ENCODE measurements at regions not wholly inside any gene's neighbourhood (a gene's known extent, or its start where the extent isn't known, plus 50 kb on each side); places are given as distances from the start of the nearest gene placed in this dataset.

DNA sequence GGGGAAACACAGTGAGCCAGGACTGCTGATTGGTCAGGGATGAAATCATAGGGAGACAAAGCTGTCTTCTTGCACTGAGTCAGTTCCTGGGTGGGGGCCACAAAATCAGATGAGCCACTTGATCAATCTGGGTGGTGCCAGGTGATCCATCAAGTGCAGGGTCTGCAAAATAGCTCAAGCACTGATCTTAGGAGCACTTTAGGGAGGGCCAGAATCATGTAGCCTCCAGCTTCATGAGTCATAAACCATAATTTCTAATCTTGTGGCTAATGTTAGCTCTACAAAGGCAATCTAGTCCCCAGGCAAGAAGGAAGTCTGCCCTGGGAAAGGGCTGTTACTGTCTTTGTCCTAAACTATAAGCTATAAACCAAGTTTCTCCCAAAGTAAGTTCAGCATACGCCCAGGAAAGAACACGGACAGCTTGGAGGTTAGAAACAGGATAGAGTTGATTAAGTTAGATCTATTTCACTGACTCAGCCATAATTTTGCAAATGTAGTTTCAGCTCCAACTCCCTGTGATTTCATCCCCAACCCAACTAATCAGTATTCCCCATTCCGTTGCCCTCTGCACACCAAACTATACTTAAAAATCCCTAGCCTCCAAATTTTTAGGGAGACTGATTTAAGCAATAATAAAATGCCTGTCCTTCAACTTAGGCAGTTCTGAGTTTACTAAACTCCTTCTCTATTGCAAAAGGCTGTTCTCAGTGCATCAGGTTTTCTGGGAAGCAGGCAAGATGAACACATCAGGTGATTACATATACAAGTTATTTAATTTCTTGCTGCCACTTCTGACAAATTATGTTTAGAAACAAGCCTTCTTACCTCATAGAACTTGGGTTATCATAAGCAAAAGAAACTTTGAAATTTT lies 226.9 kb upstream of the SPOPL start:
- peak overlapping the region in 1 of 5 donors; percentile 48 for H3K9ac ChIP-seq (ENCODE audit: low read length in 5 of 5)
- no peaks in the 10 kb centered on the region for H3K36me3 ChIP-seq (ENCODE audit: control insufficient read depth in 5 of 5, insufficient read depth in 5 of 5, low read length in 5 of 5)
- no peak overlapping the region for H3K4me3 ChIP-seq (ENCODE audit: low read depth in 1 of 5, low read length in 5 of 5)
- peaks cover 2 to 22% (median 13%) of the 10 kb centered on the region in 5 donors for H3K4me1 ChIP-seq (ENCODE audit: control insufficient read depth in 5 of 5, insufficient read depth in 5 of 5, low read length in 5 of 5)
- no peaks in the 10 kb centered on the region for H3K27me3 ChIP-seq (ENCODE audit: control insufficient read depth in 5 of 5, insufficient read depth in 4 of 5, low read length in 5 of 5)
- no peaks in the 10 kb centered on the region for H3K9me3 ChIP-seq (ENCODE audit: control insufficient read depth in 5 of 5, low read length in 5 of 5)
- peak overlapping the region; percentile 78 for H3K27ac ChIP-seq (ENCODE audit: low read depth, low read length)

DNA sequence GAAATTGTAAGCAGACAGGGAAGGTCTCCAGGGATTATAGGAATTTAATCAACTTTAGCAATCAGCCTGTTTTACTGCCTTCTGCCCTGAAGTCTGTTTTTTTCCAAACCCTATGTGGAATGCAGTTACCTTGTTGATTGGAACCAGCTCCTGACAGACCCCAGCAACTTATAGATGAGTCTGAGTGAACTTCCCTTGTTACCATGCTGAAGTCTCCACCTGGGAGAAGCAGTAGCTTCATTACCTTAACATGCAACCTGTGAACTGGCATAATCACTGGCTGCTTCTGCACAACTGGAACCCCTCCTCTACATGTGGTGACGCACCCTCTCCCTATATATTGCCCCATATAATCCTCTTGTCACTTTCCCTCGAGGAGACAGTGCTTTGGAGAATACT lies 226.3 kb upstream of the SPOPL start:
- H3K4me1 ChIP-seq (ENCODE audit: control insufficient read depth in 5 of 5, insufficient read depth in 5 of 5, low read length in 5 of 5), result peaks cover 2 to 22% (median 13%) of the 10 kb centered on the region in 5 donors
- no peaks in the 10 kb centered on the region for H3K27me3 ChIP-seq (ENCODE audit: control insufficient read depth in 5 of 5, insufficient read depth in 4 of 5, low read length in 5 of 5)
- H3K9me3 ChIP-seq (ENCODE audit: control insufficient read depth in 5 of 5, low read length in 5 of 5), result no peaks in the 10 kb centered on the region
- H3K9ac ChIP-seq (ENCODE audit: low read length in 5 of 5), result peak overlapping the region in 1 of 5 donors; percentile 48
- no peaks in the 10 kb centered on the region for H3K36me3 ChIP-seq (ENCODE audit: control insufficient read depth in 5 of 5, insufficient read depth in 5 of 5, low read length in 5 of 5)
- no peak overlapping the region for H3K4me3 ChIP-seq (ENCODE audit: low read depth in 1 of 5, low read length in 5 of 5)
- H3K27ac ChIP-seq (ENCODE audit: low read depth, low read length), result peak overlapping the region; percentile 78

DNA sequence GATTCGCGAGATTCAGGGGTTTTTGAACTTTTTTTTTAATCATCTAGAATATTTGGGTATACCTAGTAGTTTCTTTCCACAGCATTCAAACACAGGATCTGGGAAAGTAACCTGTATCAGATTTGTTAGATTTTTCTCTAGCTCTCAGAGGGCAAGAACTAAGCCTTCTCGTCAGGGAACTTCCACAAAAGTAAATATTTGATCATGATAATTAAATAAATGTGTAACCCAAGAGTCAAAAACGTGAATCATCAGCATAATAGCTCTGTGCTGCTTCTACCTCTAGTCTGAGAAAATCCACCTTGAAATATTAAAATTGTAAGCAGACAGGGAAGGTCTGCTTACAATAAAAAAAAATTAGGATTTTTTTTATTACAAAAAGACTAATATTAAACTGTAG lies 225.7 kb upstream of the SPOPL start:
- no peaks in the 10 kb centered on the region for H3K36me3 ChIP-seq (ENCODE audit: control insufficient read depth in 5 of 5, insufficient read depth in 5 of 5, low read length in 5 of 5)
- H3K9me3 ChIP-seq (ENCODE audit: control insufficient read depth in 5 of 5, low read length in 5 of 5), result no peaks in the 10 kb centered on the region
- H3K4me3 ChIP-seq (ENCODE audit: low read depth in 1 of 5, low read length in 5 of 5), result no peak overlapping the region
- H3K9ac ChIP-seq (ENCODE audit: low read length in 5 of 5), result no peak overlapping the region
- H3K27me3 ChIP-seq (ENCODE audit: control insufficient read depth in 5 of 5, insufficient read depth in 4 of 5, low read length in 5 of 5), result no peaks in the 10 kb centered on the region
- peak overlapping the region; percentile 78 for H3K27ac ChIP-seq (ENCODE audit: low read depth, low read length)
- H3K4me1 ChIP-seq (ENCODE audit: control insufficient read depth in 5 of 5, insufficient read depth in 5 of 5, low read length in 5 of 5), result peaks cover 2 to 22% (median 13%) of the 10 kb centered on the region in 5 donors

DNA sequence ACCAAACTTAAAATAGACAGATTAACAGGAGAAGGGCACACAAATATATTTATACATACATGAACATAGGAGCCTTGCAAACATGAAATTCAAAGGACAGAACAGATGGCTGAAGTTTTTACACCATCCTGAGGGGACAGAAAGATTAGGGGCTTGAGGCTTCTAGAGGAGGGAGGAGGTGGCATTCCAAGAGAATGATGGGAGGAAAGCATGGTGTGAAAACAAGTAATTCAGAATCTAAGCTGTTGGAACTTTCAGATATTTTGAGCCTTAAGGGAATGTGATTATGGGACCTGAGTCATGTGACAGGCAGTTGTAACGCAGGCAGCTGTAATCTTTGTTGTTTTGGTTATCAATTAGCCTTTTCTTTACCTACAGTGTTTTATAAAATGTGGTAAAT lies 225.2 kb upstream of the SPOPL start:
- peaks cover 2 to 22% (median 13%) of the 10 kb centered on the region in 5 donors for H3K4me1 ChIP-seq (ENCODE audit: control insufficient read depth in 5 of 5, insufficient read depth in 5 of 5, low read length in 5 of 5)
- H3K9ac ChIP-seq (ENCODE audit: low read length in 5 of 5), result no peak overlapping the region
- H3K9me3 ChIP-seq (ENCODE audit: control insufficient read depth in 5 of 5, low read length in 5 of 5), result no peaks in the 10 kb centered on the region
- H3K27ac ChIP-seq (ENCODE audit: low read depth, low read length), result peak overlapping the region; percentile 78
- no peak overlapping the region for H3K4me3 ChIP-seq (ENCODE audit: low read depth in 1 of 5, low read length in 5 of 5)
- no peaks in the 10 kb centered on the region for H3K36me3 ChIP-seq (ENCODE audit: control insufficient read depth in 5 of 5, insufficient read depth in 5 of 5, low read length in 5 of 5)
- H3K27me3 ChIP-seq (ENCODE audit: control insufficient read depth in 5 of 5, insufficient read depth in 4 of 5, low read length in 5 of 5), result no peaks in the 10 kb centered on the region

- Histone ChIP-seq H3K9ac (ENCODE audit: low read length in 5 of 5) (no peak overlapping the region), H3K9me3 (ENCODE audit: control insufficient read depth in 5 of 5, low read length in 5 of 5) (no peaks in the 10 kb centered on the region), H3K27me3 (ENCODE audit: control insufficient read depth in 5 of 5, insufficient read depth in 4 of 5, low read length in 5 of 5) (no peaks in the 10 kb centered on the region), H3K4me1 (ENCODE audit: control insufficient read depth in 5 of 5, insufficient read depth in 5 of 5, low read length in 5 of 5) (peaks cover 2 to 22% (median 13%) of the 10 kb centered on the region in 5 donors), H3K36me3 (ENCODE audit: control insufficient read depth in 5 of 5, insufficient read depth in 5 of 5, low read length in 5 of 5) (no peaks in the 10 kb centered on the region), H3K4me3 (ENCODE audit: low read depth in 1 of 5, low read length in 5 of 5) (no peak overlapping the region), H3K27ac (ENCODE audit: low read depth, low read length) (peak overlapping the region; percentile 78)
Observed at GRCh38 chr2:138277062-138277461, 224.5 kb upstream of the SPOPL start.

DNA sequence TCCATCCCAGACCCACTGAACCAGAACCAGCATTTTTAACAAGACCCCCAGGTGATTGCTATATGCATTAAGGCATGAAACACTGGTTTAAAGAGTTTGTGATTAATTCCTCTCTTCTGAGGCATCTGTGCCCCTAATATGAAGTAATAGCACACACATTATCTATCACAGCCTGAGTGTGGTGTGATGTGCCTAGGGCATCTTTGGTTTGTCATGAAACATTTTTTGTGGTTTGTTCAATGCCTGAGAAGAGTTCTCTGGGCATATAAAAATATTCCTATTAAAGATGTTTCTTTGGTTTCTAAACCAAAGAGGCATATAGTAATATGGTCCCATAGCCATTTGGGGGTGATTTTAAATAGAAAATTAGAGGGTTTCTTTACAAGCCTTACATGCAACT lies 221.7 kb upstream of the SPOPL start:
- H3K9me3 ChIP-seq (ENCODE audit: control insufficient read depth in 5 of 5, low read length in 5 of 5), result no peaks in the 10 kb centered on the region
- no peaks in the 10 kb centered on the region for H3K36me3 ChIP-seq (ENCODE audit: control insufficient read depth in 5 of 5, insufficient read depth in 5 of 5, low read length in 5 of 5)
- no peak overlapping the region for H3K4me3 ChIP-seq (ENCODE audit: low read depth in 1 of 5, low read length in 5 of 5)
- H3K9ac ChIP-seq (ENCODE audit: low read length in 5 of 5), result no peak overlapping the region
- peaks cover 2 to 9% (median 7%) of the 10 kb centered on the region in 5 donors for H3K4me1 ChIP-seq (ENCODE audit: control insufficient read depth in 5 of 5, insufficient read depth in 5 of 5, low read length in 5 of 5)
- no peaks in the 10 kb centered on the region for H3K27me3 ChIP-seq (ENCODE audit: control insufficient read depth in 5 of 5, insufficient read depth in 4 of 5, low read length in 5 of 5)
- H3K27ac ChIP-seq (ENCODE audit: low read depth, low read length), result no peak overlapping the region

GRCh38 chr2:138280999-138281695 lies 220.4 kb upstream of the SPOPL start:
- no peaks in the 10 kb centered on the region for H3K36me3 ChIP-seq (ENCODE audit: control insufficient read depth in 5 of 5, insufficient read depth in 5 of 5, low read length in 5 of 5)
- H3K27me3 ChIP-seq (ENCODE audit: control insufficient read depth in 5 of 5, insufficient read depth in 4 of 5, low read length in 5 of 5), result no peaks in the 10 kb centered on the region
- H3K9me3 ChIP-seq (ENCODE audit: control insufficient read depth in 5 of 5, low read length in 5 of 5), result peaks cover 2 to 8% (median 7%) of the 10 kb centered on the region in 5 donors
- no peak overlapping the region for H3K9ac ChIP-seq (ENCODE audit: low read length in 5 of 5)
- no peak overlapping the region for H3K27ac ChIP-seq (ENCODE audit: low read depth, low read length)
- H3K4me3 ChIP-seq (ENCODE audit: low read depth in 1 of 5, low read length in 5 of 5), result no peak overlapping the region
- no peaks in the 10 kb centered on the region for H3K4me1 ChIP-seq (ENCODE audit: control insufficient read depth in 5 of 5, insufficient read depth in 5 of 5, low read length in 5 of 5)

DNA sequence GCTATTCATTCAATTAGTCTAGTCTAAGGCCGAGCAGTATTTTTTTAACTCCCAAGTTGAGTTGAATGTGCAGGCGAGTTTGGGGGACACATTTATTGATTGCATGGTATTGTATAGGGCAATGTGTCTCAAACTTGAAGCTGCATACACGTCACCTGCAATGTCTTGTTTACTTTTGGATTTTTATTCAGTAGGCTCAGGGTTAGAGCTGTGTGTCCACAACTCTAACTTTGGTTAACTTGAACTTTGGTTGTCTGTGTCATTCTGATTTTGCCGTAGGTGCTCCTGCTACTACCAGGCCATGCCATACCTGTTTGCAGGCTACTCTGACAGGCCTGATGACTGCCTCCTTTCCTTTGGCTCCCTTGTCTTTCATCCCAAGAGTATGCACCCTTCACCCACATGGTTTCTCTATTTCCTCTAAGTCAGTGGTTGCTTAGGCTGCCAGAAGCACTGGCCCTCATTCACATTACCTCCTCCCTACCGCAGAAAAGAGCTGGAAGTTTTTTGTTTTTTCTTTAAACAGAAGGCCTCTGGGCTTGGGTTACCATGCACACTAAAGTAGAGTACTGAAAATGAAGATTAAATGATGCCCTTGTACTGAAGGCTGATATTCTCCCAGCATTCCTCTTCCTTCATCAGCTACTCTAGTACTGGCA lies 219.4 kb upstream of the SPOPL start:
- Histone ChIP-seq H3K36me3 (ENCODE audit: control insufficient read depth in 5 of 5, insufficient read depth in 5 of 5, low read length in 5 of 5) (no peaks in the 10 kb centered on the region), H3K27ac (ENCODE audit: low read depth, low read length) (no peak overlapping the region)

DNA sequence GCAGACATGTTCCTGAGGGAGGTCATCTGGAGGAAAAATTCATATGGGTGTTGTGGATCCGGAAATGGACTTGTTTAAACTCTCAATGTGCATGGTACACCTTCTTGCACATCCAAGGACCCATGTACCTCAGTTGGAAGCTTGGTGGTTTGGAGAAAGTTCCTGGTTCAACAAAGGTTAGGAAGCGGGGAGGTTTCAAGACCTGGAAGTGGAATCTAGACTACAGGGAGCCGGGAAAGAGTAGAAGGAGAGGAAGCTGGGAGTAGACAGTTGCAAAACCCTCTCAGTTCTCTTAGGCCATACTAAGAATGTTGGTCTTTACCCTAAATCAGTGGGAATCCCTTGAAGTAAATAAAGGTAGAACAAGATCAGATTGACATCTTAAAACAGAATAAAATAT lies 209.8 kb upstream of the SPOPL start:
- Histone ChIP-seq H3K4me3 (ENCODE audit: low read depth in 1 of 5, low read length in 5 of 5) (no peak overlapping the region), H3K9me3 (ENCODE audit: control insufficient read depth in 5 of 5, low read length in 5 of 5) (peaks cover 0 to 2% (median 0%) of the 10 kb centered on the region in 5 donors), H3K36me3 (ENCODE audit: control insufficient read depth in 5 of 5, insufficient read depth in 5 of 5, low read length in 5 of 5) (no peaks in the 10 kb centered on the region), H3K27me3 (ENCODE audit: control insufficient read depth in 5 of 5, insufficient read depth in 4 of 5, low read length in 5 of 5) (no peaks in the 10 kb centered on the region), H3K27ac (ENCODE audit: low read depth, low read length) (no peak overlapping the region), H3K4me1 (ENCODE audit: control insufficient read depth in 5 of 5, insufficient read depth in 5 of 5, low read length in 5 of 5) (no peaks in the 10 kb centered on the region), H3K9ac (ENCODE audit: low read length in 5 of 5) (no peak overlapping the region)

More for the DNA sequence above, 219.4 kb upstream of the SPOPL start:
- Histone ChIP-seq H3K27me3 (ENCODE audit: control insufficient read depth in 5 of 5, insufficient read depth in 4 of 5, low read length in 5 of 5) (no peaks in the 10 kb centered on the region), H3K4me3 (ENCODE audit: low read depth in 1 of 5, low read length in 5 of 5) (no peak overlapping the region), H3K4me1 (ENCODE audit: control insufficient read depth in 5 of 5, insufficient read depth in 5 of 5, low read length in 5 of 5) (no peaks in the 10 kb centered on the region), H3K9me3 (ENCODE audit: control insufficient read depth in 5 of 5, low read length in 5 of 5) (peaks cover 2 to 8% (median 7%) of the 10 kb centered on the region in 5 donors), H3K9ac (ENCODE audit: low read length in 5 of 5) (no peak overlapping the region)

- no peaks in the 10 kb centered on the region for H3K4me1 ChIP-seq (ENCODE audit: control insufficient read depth in 5 of 5, insufficient read depth in 5 of 5, low read length in 5 of 5)
- no peak overlapping the region for H3K27ac ChIP-seq (ENCODE audit: low read depth, low read length)
- H3K36me3 ChIP-seq (ENCODE audit: control insufficient read depth in 5 of 5, insufficient read depth in 5 of 5, low read length in 5 of 5), result no peaks in the 10 kb centered on the region
- peaks cover 0 to 2% (median 0%) of the 10 kb centered on the region in 5 donors for H3K9me3 ChIP-seq (ENCODE audit: control insufficient read depth in 5 of 5, low read length in 5 of 5)
- H3K27me3 ChIP-seq (ENCODE audit: control insufficient read depth in 5 of 5, insufficient read depth in 4 of 5, low read length in 5 of 5), result no peaks in the 10 kb centered on the region
- H3K9ac ChIP-seq (ENCODE audit: low read length in 5 of 5), result no peak overlapping the region
- no peak overlapping the region for H3K4me3 ChIP-seq (ENCODE audit: low read depth in 1 of 5, low read length in 5 of 5)
Observed at GRCh38 chr2:138293045-138293444, 208.5 kb upstream of the SPOPL start.

Measured in subcutaneous abdominal adipose tissue (tissue), 5 donors.